B cell (primary cell): ENCODE measurements at regions not wholly inside any gene's neighbourhood (a gene's known extent, or its start where the extent isn't known, plus 50 kb on each side); places are given as distances from the start of the nearest gene placed in this dataset.

ENCODE experiments used
- ATAC-seq: fragments of 200-7000 bp; cut with Tn5 transposase; one replicate; pipeline ENCODE4 v1.10.0; 2021; ENCODE audit warnings: low read depth, mild to moderate bottlenecking, moderate number of reproducible peaks, moderate library complexity
- CTCF ChIA-PET: fragments of 350-600 bp; sonication (Branson Sonifier 250); formaldehyde crosslinking; loops from one replicate; lab custom pipeline; 2021; ENCODE audit warnings: antibody characterized with exemption, inconsistent platforms; lab: Charles Lee
- POLR2A ChIA-PET: fragments of 350-600 bp; sonication (Branson Sonifier 250); formaldehyde crosslinking; loops from one replicate; lab custom pipeline; 2021; ENCODE audit warnings: antibody characterized with exemption; lab: Charles Lee
- DNase-seq: peaks from one replicate; pipeline ENCODE4 v3.0.0; 2013
- H2AFZ ChIP-seq: 2 replicates; pipeline ENCODE4 v1.6.1; 2012; ENCODE audit warnings: mild to moderate bottlenecking, low read depth, low read length; ENCODE audit not compliant: insufficient read depth, poor library complexity, severe bottlenecking
- H3K27ac ChIP-seq, 2 donors: 1 replicate in 1 of 2; 2 replicates in 1 of 2; pipeline ENCODE4 v1.5.1; 2012 to 2013; ENCODE audit warnings: low read length in 2 of 2, mild to moderate bottlenecking in 2 of 2, moderate library complexity in 1 of 2
- H3K27me3 ChIP-seq, 4 experiments: fragments of 200-600 bp in 1 of 4; sonication (generic) in 1 of 4; replicated peaks in 1 of 4; 1 replicate in 2 of 4; 2 replicates in 2 of 4; pipeline versions ENCODE4 v1.6.1 to v1.7.0; 2013 to 2016; ENCODE audit warnings: low read length in 3 of 4, mild to moderate bottlenecking in 2 of 4, mixed read lengths in 1 of 4, moderate library complexity in 1 of 4; ENCODE audit not compliant: insufficient read depth in 4 of 4, control insufficient read depth in 3 of 4; ENCODE audit errors: control extremely low read depth in 1 of 4
- H3K36me3 ChIP-seq, 2 experiments: replicated peaks in 1 of 2; 1 replicate in 1 of 2; 2 replicates in 1 of 2; pipeline versions ENCODE4 v1.6.1 to v1.7.1; 2013; ENCODE audit warnings: low read length in 1 of 2; ENCODE audit not compliant: insufficient read depth in 2 of 2, control insufficient read depth in 1 of 2; ENCODE audit errors: control extremely low read depth in 1 of 2, extremely low read depth in 1 of 2
- H3K4me1 ChIP-seq, 2 donors: fragments of 200-600 bp in 1 of 2; sonication (generic) in 1 of 2; 1 replicate in 1 of 2; 2 replicates in 1 of 2; pipeline versions ENCODE4 v1.5.1 to v1.6.1; 2013 to 2017; ENCODE audit warnings: low read length in 2 of 2; ENCODE audit not compliant: control insufficient read depth in 2 of 2, insufficient read depth in 2 of 2
- H3K4me2 ChIP-seq: replicated peaks from 2 replicates; pipeline ENCODE3; 2012; ENCODE audit warnings: mild to moderate bottlenecking, low read depth, low read length; ENCODE audit not compliant: poor library complexity, severe bottlenecking
- H3K4me3 ChIP-seq, 5 experiments: fragments of 200-600 bp in 1 of 5; sonication (generic) in 1 of 5; 1 replicate in 3 of 5; 2 replicates in 2 of 5; pipeline versions ENCODE4 v1.5.1 to v1.7.0; 2011 to 2016; ENCODE audit warnings: low read length in 4 of 5, mild to moderate bottlenecking in 4 of 5, low read depth in 2 of 5, control low read depth in 1 of 5, moderate library complexity in 1 of 5; ENCODE audit not compliant: insufficient read depth in 1 of 5; ENCODE audit errors: control extremely low read depth in 1 of 5, extremely low read depth in 1 of 5
- H3K79me2 ChIP-seq: fragments of 200-600 bp; sonication (generic); one replicate; pipeline ENCODE4 v1.6.0; 2016; ENCODE audit warnings: low read length; ENCODE audit not compliant: control insufficient read depth, insufficient read depth
- H3K9ac ChIP-seq: fragments of 200-600 bp; sonication (generic); 2 replicates; pipeline ENCODE4 v1.6.1; 2017; ENCODE audit warnings: mild to moderate bottlenecking, low read length, moderate library complexity
- H3K9me3 ChIP-seq, 3 donors: one replicate each; pipeline versions ENCODE4 v1.6.1 to v1.7.1; 2013; ENCODE audit warnings: low read length in 2 of 3; ENCODE audit not compliant: control insufficient read depth in 2 of 3, insufficient read depth in 1 of 3; ENCODE audit errors: control extremely low read depth in 1 of 3
- H4K20me1 ChIP-seq: 2 replicates; pipeline ENCODE4 v1.6.0; 2012; ENCODE audit warnings: mild to moderate bottlenecking, low read length; ENCODE audit not compliant: insufficient read depth, control insufficient read depth, poor library complexity, severe bottlenecking
- H3K27ac Mint-ChIP-seq: one replicate; pipeline ENCODE4 v1.8.0; 2021; ENCODE audit warnings: mixed read lengths
- H3K27me3 Mint-ChIP-seq: one replicate; pipeline ENCODE4 v1.8.0; 2021; ENCODE audit warnings: mixed read lengths
- H3K4me1 Mint-ChIP-seq: one replicate; pipeline ENCODE4 v1.8.0; 2021; ENCODE audit warnings: mixed read lengths
- H3K4me3 Mint-ChIP-seq: one replicate; pipeline ENCODE4 v1.8.0; 2021; ENCODE audit warnings: mixed read lengths
- H3K9me3 Mint-ChIP-seq: one replicate; pipeline ENCODE4 v1.8.0; 2022; ENCODE audit warnings: mixed read lengths; ENCODE audit not compliant: insufficient read depth
- CTCF ChIP-seq: fragments of 200-600 bp; IDR thresholded peaks from one replicate; pipeline ENCODE4 v1.8.0; 2022; ENCODE audit warnings: antibody characterized with exemption, mild to moderate bottlenecking
- EZH2 ChIP-seq: IDR thresholded peaks from 2 replicates; pipeline ENCODE4 v1.6.1; 2012; ENCODE audit warnings: borderline replicate concordance, low read depth, mild to moderate bottlenecking, moderate library complexity, low read length; ENCODE audit not compliant: insufficient read depth, poor library complexity, severe bottlenecking
- WGBS: methylation state at CpG from one replicate; pipeline ENCODE4 v1.1.5; 2013; ENCODE audit warnings: missing lambda C conversion rate; ENCODE audit not compliant: insufficient coverage; 5-methylcytosine and 5-hydroxymethylcytosine counted together
- intact Hi-C: fragments of 100-400 bp; cut with micrococcal nuclease; formaldehyde crosslinking; loops from one replicate; pipeline ENCODE4 v1.10.0; 2022

DNA sequence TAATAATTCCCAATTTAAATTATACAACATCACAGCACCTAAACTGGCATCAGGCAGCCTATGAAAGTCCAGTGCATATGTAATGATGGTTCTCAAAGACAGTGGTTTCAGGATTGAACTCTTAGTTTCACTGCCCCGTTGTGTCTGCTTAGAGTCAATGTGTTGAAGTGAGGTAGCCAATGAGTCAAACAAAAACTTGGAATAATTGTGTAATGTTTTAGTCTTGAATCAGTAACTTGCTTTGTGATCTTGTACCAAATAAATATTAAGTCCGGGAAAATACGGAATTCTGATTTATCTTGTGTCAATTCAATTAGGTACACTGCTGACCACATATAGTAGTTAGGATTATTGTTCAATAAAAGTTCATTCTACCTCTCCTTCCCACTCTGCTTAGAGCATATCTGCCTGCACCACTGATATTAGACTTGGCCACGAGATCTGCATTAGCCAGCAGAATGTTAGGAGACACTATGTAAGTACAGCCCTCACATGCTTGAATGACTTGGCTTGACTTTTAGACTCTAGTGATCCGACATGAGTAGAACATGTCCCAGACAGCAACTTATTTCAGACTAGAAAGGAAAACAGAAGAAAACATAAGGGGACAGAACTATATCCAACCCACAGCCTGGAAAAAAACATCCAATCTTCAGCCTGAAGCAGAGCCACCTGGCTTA, 441.5 kb upstream of the PTGER4 start:
- no peaks in the 10 kb centered on the region for H3K36me3 ChIP-seq
- no peaks in the 10 kb centered on the region for H4K20me1 ChIP-seq
- Mint-ChIP-seq H3K27me3 (peaks cover 3% of the 10 kb centered on the region), H3K4me1 (no peaks in the 10 kb centered on the region), H3K9me3 (no peaks in the 10 kb centered on the region), H3K27ac (no peak overlapping the region), H3K4me3 (no peak overlapping the region)
- H3K4me3 ChIP-seq = no peak overlapping the region
- no peaks in the 10 kb centered on the region for H3K4me1 ChIP-seq
- TF ChIP-seq CTCF = no peak
- no peak for TF ChIP-seq EZH2
- intact Hi-C loops = no loop called here
- ATAC-seq = no peak
- POLR2A ChIA-PET = no interaction called here
- H3K27me3 ChIP-seq = no peaks in the 10 kb centered on the region
- H3K9me3 ChIP-seq = peaks cover 0 to 3% (median 0%) of the 10 kb centered on the region in 3 donors
- H2AFZ ChIP-seq = no peak overlapping the region
- no peak for DNase-seq
- H3K79me2 ChIP-seq = no peaks in the 10 kb centered on the region
- H3K4me2 ChIP-seq = no peak overlapping the region
- CTCF ChIA-PET = no interaction called here
- no peak overlapping the region for H3K27ac ChIP-seq
- 75% methylated on average over 3 of the region's 5 CpGs for WGBS
- H3K9ac ChIP-seq = no peak overlapping the region

DNA sequence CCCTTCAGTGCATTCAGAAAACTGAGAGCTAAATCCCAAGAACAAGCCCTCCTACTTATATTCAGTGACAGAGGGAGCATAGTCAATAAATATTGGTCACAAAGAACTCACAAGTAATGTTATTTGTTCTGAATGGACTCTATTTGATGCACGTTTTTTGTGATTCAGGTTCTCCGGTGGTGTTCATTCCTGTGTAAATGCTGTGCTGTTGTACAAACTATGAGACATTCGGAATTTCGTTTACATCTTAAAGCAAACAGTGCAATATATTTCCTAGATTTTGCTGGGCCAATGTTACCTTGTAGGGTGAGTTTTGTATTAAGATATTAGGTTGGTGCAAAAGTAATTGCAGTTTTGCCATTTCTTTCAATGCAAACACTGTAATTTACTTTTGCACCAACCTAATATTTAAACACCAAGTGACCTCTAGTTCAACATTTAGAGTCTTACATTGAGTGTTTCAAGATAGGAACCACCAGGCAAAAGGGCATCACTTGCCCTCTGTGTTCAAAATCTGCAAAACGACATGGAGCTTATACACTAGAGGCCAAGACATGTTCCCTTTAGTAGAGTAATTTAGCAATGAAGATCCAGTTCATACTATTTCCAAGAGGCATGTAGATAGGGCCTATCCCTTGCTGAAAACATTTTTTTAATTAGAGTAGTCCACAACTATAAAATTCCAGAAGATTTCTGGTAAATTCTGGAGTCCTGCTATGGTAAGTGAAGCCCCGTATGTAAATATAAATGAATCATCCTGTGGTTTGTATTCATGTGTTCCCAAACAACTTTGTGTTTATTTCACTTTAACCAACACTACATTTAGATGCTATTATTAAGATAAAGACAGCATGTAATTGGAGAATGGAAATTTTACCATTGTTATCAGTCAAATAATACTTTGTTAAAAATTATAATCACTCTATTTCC, 444.0 kb upstream of the PTGER4 start:
- no peaks in the 10 kb centered on the region for H3K79me2 ChIP-seq
- no peak overlapping the region for H3K4me3 ChIP-seq
- H3K4me1 Mint-ChIP-seq = no peaks in the 10 kb centered on the region
- ChIA-PET POLR2A (no interaction called here), CTCF (no interaction called here)
- no peak overlapping the region for H3K4me2 ChIP-seq
- H4K20me1 ChIP-seq = no peaks in the 10 kb centered on the region
- no peaks in the 10 kb centered on the region for H3K4me1 ChIP-seq
- no peak overlapping the region for H3K27ac Mint-ChIP-seq
- H3K9me3 Mint-ChIP-seq = no peaks in the 10 kb centered on the region
- H3K36me3 ChIP-seq = no peaks in the 10 kb centered on the region
- H3K27ac ChIP-seq = no peak overlapping the region
- no peak overlapping the region for H3K9ac ChIP-seq
- H3K27me3 ChIP-seq = no peaks in the 10 kb centered on the region
- H2AFZ ChIP-seq = no peak overlapping the region
- intact Hi-C loops = no loop called here
- no peak for DNase-seq
- H3K27me3 Mint-ChIP-seq = peaks cover 3% of the 10 kb centered on the region
- ATAC-seq = no peak
- TF ChIP-seq EZH2 (no peak), CTCF (no peak)
- no peak overlapping the region for H3K4me3 Mint-ChIP-seq
- WGBS = no CpG with 5 or more reads among the region's 6 CpGs
- peaks cover 0 to 3% (median 0%) of the 10 kb centered on the region in 3 donors for H3K9me3 ChIP-seq
